ES-I3 (cell line): ENCODE measurements at regions not wholly inside any gene's neighbourhood (a gene's known extent, or its start where the extent isn't known, plus 50 kb on each side); places are given as distances from the start of the nearest gene placed in this dataset.

Experiments used
- H3K36me3 ChIP-seq: 2 replicates; pipeline ENCODE4 v1.6.1; 2013; ENCODE audit warnings: mild to moderate bottlenecking, low read length, control low read depth, moderate library complexity; ENCODE audit not compliant: insufficient read depth
- H3K4me1 ChIP-seq: 2 replicates; pipeline ENCODE4 v1.6.1; 2013; ENCODE audit warnings: mild to moderate bottlenecking, control low read depth, low read length; ENCODE audit not compliant: insufficient read depth
- H3K9ac ChIP-seq: 2 replicates; pipeline ENCODE4 v1.6.1; 2013; ENCODE audit warnings: low read depth, mild to moderate bottlenecking, low read length, moderate library complexity
- H3K9me3 ChIP-seq: 2 replicates; pipeline ENCODE4 v1.6.1; 2013; ENCODE audit warnings: mild to moderate bottlenecking, low read length, moderate library complexity; ENCODE audit not compliant: control insufficient read depth, insufficient read depth

DNA sequence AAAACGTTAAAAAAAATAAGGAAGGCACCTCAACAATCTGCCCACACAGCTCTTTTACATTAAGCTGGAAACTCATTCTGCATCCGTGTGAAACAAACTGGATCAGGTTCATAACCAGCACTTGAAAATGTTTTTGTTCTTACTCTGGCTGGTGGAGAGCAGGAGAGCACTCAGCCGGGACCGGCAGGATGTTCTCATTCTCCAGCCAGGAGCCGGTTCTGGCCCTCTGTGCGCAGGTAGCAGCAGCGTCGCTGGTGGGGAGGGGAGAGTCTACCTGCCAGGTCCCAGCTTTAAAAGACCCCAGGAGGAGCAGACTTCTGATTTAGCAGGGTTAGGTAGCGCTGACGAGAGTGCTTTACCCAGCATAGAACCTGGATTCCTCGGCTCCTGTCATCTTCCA lies 834.9 kb upstream of the SALL3 start:
- H3K9me3 ChIP-seq = no peaks in the 10 kb centered on the region
- peaks cover 6% of the 10 kb centered on the region; the same call in 1 of the 2 replicates for H3K4me1 ChIP-seq
- H3K9ac ChIP-seq = no peak overlapping the region
- no peaks in the 10 kb centered on the region for H3K36me3 ChIP-seq

DNA sequence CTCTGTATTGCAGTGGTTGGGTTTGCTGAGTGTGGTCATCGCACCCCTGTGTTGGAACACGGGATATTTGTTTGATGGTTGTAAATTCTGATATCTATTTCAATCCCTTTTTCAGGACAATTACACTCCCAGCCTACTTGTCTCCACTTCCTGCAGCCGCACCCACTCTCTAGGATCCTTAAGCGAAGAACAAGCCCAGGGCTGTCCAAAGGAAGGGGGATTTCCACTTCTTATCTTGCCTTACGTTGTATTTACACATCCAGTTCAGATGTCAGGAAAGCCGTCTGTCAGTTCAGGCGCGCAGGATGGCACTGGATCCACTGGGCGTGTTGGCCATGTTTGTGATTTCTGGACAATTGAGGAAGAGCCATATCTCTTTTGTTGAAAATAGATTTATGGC lies 834.5 kb upstream of the SALL3 start:
- Histone ChIP-seq H3K9ac (no peak overlapping the region), H3K9me3 (no peaks in the 10 kb centered on the region), H3K36me3 (no peaks in the 10 kb centered on the region), H3K4me1 (peaks cover 3% of the 10 kb centered on the region; the same call in 1 of the 2 replicates)

DNA sequence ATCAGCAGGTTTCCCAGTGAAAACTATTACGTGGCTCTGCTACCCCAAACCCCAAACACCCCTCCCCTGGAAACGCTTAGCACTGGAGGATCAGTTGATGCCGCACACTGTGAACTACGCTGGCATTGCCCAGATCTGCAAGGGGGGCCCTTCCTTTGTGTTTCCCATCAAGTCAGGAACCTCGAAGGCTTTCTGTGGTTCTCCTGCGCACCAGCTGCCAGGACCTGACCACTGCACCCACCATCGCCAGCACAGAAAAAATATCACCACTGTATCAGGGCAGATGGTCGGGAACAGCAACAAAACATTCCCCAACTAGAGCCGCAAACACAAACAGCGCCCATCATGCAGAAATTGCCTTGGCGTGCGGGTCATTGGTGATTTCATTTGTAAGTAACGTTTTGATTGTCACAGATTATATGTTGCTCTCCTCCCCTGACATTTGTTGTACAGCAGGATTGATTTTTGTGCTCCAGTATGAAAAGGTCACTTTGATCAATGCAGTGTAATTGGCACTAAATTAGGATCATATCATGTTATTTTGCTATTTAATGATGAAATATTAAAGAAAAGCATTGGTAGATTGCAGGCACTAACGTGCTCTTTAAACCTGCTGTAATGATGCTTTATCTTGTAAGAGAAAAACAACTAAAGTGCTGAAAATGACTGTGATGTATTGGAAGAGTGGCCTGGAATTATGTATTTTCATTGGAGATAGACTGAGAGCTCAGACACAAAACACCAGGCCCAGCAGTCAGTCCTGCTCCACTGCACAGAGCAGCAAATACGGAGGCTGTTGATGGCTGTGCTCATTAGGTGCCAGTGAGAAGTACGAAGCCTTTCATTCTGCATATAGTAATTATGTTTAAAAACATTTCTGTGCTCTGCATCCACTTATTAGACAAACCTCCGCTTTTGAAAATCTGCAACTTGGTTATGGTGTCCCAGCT lies 833.2 kb upstream of the SALL3 start:
- Histone ChIP-seq H3K9ac (no peak overlapping the region), H3K9me3 (no peaks in the 10 kb centered on the region), H3K4me1 (no peaks in the 10 kb centered on the region), H3K36me3 (no peaks in the 10 kb centered on the region)

DNA sequence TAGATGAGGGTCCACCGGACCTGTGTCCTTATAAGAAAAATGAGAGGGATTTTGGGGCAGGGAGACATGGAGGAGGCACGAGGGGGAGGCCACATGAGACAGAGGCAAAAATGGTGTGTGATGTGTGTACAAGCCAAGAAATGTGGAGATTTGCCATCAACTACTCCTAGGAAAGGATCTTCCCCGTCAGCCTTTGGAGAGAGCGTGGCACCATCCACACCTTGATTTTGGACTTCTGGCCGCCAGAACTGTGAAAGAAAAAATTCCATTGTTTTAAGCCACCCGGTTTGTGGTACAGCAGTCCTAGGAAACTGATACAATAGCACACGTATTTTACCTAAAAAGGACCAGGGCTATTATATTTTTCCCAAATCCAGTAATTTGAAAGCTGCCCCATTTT lies 829.0 kb upstream of the SALL3 start:
- peaks cover 6% of the 10 kb centered on the region; the same call in 1 of the 2 replicates for H3K4me1 ChIP-seq
- no peak overlapping the region for H3K9ac ChIP-seq
- no peaks in the 10 kb centered on the region for H3K9me3 ChIP-seq
- no peaks in the 10 kb centered on the region for H3K36me3 ChIP-seq

DNA sequence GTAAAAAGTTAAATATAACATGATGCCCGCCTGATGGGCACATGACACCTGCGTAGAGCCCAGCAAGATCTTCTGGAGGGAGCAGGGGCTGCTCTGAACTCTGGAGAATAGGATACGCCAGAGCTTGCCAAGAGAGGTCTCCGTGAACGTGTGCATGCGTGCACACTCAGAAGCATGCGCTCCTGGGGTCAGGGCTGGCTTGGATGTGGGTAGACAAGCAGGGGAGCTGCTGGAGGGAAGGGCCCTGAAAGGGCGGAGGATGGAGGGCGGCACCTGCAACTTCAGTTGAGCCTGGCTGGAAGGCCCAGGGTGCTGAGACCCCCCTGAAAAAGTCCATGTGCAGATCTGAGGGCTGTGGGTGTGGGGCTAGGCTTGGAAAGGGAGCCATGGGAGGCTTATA lies 828.4 kb upstream of the SALL3 start:
- Histone ChIP-seq H3K36me3 (no peaks in the 10 kb centered on the region), H3K9ac (no peak overlapping the region), H3K4me1 (peaks cover 6% of the 10 kb centered on the region; the same call in 1 of the 2 replicates), H3K9me3 (no peaks in the 10 kb centered on the region)

DNA sequence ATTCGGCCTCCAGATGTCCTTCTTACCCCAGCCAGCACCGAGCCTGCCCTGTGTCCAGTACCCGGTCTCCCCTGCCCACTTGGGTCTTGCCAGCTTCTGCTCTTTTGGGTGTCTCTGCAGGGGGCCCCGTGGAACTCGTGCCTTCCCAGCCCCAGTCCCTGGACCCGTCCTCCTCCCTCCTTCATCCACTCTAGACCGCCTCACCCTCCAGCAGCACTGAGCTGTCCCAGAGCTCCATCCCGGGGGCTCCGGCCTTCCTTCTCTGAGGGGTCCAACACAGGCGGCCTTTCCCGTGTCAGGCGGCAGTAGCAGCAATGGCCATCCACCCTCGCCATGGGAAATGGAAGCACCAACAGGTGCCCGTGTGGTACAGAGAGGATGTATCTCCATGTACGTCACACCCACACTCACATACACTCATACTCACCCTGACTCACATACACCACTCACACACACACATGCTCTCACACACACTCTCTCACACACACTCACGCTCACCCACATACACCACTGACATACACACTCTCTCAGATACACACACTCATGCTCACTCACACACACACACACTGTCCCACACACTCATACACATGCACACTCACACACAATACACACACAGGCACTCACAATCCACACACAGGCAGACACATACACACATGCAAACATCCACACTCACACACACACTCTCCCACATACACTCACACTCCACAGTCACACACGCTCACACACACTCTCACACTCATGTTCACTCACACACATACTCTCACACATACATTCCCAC lies 827.5 kb upstream of the SALL3 start:
- H3K9ac ChIP-seq = no peak overlapping the region

DNA sequence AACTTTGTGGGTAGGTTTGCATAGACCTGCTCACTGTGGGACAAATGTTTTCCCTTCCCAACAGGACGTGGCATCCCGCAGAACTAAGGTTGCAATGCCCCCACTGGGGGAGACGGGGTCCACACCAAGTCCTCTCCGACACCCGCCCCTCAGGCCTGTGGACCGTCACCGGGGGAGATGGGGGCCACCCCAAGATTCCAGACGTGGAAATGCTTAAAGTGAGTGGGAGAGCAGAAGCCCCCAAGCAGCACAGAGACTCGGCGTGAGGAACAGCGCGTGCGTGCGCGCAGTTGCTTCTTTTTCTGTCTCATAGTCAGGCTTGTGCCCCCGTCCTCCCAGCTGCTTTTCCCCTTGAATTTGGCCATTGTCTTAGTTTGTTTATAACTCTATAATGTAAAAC lies 826.3 kb upstream of the SALL3 start:
- Histone ChIP-seq H3K36me3 (no peaks in the 10 kb centered on the region), H3K9me3 (no peaks in the 10 kb centered on the region), H3K9ac (no peak overlapping the region), H3K4me1 (peaks cover 6% of the 10 kb centered on the region; the same call in 1 of the 2 replicates)

More for the DNA sequence above, 827.5 kb upstream of the SALL3 start:
- no peaks in the 10 kb centered on the region for H3K36me3 ChIP-seq
- peaks cover 6% of the 10 kb centered on the region; the same call in 1 of the 2 replicates for H3K4me1 ChIP-seq
- H3K9me3 ChIP-seq = no peaks in the 10 kb centered on the region

DNA sequence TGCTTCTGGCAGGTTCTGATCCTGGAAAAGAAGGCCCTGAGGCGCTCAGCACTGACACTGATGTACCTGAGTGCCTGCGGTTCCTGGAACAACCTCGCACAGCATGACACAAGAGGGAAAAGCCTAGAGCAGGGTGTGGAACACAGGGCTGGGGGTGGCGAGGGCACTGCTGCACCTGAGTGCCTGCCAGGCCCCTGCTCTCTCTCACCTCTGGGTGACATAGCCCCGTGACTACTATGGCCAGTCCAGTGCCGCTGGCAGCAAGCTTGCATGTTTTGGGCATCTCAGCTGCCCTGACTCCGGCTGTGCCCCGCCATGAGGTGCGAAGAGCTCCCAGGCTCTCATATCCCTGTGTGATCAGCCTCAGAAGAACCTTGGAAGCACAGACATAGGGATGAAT lies 825.2 kb upstream of the SALL3 start:
- no peaks in the 10 kb centered on the region for H3K9me3 ChIP-seq
- peaks cover 6% of the 10 kb centered on the region; the same call in 1 of the 2 replicates for H3K4me1 ChIP-seq
- H3K9ac ChIP-seq = no peak overlapping the region
- H3K36me3 ChIP-seq = no peaks in the 10 kb centered on the region

DNA sequence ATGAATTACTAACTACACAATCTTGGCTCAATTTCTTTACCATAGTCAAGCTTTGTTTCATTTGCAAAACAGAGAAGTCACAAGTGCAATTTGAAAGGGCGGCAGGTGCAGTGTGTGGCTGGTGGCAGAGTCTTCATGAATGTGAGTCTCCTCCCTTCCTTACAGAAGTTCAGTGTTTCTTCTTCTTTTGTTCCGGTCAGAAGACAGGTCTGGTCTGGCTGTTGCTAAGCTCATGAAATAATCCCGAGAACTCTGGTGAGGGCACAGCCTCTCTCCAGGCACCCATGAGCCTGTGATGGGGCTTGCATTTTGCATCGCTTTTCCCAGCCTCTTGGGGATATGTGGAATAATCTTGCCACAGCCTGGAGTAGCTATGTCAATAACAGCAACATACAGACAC lies 824.8 kb upstream of the SALL3 start:
- Histone ChIP-seq H3K9ac (no peak overlapping the region), H3K36me3 (no peaks in the 10 kb centered on the region), H3K4me1 (peaks cover 6% of the 10 kb centered on the region; the same call in 1 of the 2 replicates), H3K9me3 (no peaks in the 10 kb centered on the region)

DNA sequence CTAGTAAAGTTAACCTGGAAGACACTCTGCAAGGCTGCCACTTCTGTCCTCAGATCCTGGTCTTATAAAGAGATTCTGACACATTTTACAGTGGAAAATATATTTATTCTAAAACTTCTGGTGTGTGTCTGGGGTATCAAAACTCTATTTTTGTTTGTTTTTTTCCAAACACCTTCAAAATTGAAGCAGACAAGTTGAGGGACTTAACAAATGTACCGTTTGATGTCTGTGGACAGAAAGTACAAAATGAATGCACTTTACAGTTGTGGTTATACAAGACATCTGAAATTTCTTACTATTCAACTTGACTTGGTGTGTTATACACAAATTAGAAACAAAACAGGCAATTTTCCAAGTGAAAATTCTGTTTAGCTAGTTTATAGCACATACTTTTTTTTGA lies 823.2 kb upstream of the SALL3 start:
- Histone ChIP-seq H3K9ac (no peak overlapping the region), H3K36me3 (no peaks in the 10 kb centered on the region), H3K9me3 (no peaks in the 10 kb centered on the region), H3K4me1 (peaks cover 6% of the 10 kb centered on the region; the same call in 1 of the 2 replicates)

DNA sequence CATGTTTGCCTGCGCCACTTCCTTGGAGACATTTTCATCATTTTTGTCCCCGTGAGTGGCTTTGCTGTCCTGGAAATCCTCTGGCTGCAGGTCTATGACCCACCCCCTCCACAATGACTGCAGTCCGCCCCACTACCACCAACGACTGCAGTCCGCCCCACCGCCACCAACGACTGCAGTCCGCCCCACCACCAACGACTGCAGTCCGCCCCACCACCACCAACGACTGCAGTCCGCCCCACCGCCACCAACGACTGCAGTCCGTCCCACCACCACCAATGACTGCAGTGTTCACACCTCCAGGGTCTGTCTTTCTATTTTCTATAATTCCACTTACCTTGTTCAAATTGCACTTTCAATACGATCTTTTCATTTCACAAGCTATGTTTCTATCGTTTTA lies 820.7 kb upstream of the SALL3 start:
- Histone ChIP-seq H3K36me3 (no peaks in the 10 kb centered on the region), H3K9ac (no peak overlapping the region), H3K9me3 (no peaks in the 10 kb centered on the region), H3K4me1 (peaks cover 5% of the 10 kb centered on the region; the same call in 1 of the 2 replicates)

DNA sequence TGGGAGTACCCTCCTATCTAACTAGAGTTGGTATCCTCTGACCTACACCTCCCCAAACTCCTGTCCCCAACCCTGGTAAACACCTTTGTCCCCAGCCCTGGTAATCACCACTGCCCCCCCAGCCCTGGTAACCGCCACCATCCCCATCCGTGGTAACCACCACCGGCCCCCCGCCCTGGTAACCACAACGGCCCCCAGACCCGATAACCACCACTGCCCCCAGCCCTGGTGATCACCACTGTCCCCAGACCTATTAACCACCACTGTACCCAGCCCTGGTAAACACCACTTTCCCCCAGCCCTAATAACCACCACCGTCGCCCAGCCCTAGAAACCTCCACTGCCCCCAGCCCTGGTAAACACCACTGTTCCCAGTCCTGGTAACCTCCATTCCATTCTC lies 820.2 kb upstream of the SALL3 start:
- Histone ChIP-seq H3K9me3 (no peaks in the 10 kb centered on the region), H3K9ac (no peak overlapping the region), H3K4me1 (peaks cover under 1% of the 10 kb centered on the region; the same call in 1 of the 2 replicates), H3K36me3 (no peaks in the 10 kb centered on the region)

DNA sequence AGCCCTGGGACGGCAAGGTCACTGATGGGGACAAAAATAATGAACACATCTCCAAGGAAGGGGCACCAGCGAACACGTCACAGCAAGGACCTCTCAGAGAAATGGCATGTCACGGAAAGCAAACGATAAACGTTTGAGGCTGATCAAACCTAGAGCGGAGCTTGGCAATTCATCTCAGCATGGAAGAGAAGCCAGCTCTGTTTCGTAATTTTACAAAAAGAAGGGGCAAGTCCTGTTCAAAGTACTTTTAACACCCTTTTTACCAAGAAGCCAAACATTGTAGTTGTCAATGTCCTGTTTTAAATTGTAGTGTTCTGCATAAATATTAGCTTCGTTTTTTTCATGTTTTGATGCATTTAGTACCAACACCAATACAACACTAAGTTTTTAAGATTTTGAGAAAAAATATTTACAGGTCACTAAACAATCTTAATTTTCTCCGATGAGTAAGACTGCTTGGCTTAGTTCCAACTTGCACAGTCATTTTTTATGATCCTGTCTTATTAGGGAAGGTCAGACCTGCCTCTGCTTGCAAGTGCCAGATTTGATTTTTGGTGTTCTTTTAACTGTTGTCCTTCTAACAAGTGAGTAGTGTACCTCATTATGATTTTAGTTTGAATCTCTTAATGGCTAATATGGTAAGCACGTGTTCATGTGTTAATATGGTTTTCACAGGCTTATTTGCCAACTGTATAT lies 818.5 kb upstream of the SALL3 start:
- Histone ChIP-seq H3K36me3 (no peaks in the 10 kb centered on the region), H3K4me1 (no peaks in the 10 kb centered on the region), H3K9me3 (no peaks in the 10 kb centered on the region), H3K9ac (no peak overlapping the region)

DNA sequence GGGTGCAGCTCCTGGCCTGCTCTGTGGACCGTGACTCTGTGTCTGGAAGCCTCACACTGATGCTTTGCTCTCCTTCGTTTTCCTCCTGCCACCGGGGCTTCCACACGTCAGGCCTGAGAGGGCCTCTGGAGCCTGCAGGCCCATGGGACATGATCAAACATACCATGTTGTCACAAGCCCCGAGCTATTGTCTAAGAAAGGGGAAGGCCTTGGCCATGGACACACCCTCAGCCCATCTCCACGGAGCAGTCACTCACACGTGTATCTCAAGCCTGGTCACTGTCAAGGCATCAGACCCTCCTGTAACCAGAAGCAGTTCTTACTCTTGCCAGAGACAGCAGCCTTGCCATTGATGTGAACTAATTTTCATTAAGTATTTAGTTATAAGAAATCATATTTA lies 814.1 kb upstream of the SALL3 start:
- Histone ChIP-seq H3K9ac (no peak overlapping the region), H3K9me3 (no peaks in the 10 kb centered on the region), H3K4me1 (no peaks in the 10 kb centered on the region), H3K36me3 (no peaks in the 10 kb centered on the region)
